HepG2 (cell line): ENCODE measurements at regions not wholly inside any gene's neighbourhood (a gene's known extent, or its start where the extent isn't known, plus 50 kb on each side); places are given as distances from the start of the nearest gene placed in this dataset.

Experiments
- ATAC-seq: fragments of 200-7000 bp; cut with Tn5 transposase; 3 replicates; pipeline ENCODE4 v1.9.1; 2020; ENCODE audit warnings: mild to moderate bottlenecking, moderate library complexity
- BruUV-seq: library from RNA; stranded (reverse); fragments of 400-500 nt; replicated peaks from 2 replicates; lab custom pipeline; 2021; lab: Mats Ljungman, UMichigan
- CTCF ChIA-PET: fragments of 300-600 bp; formaldehyde crosslinking; extraction: SDS; loops from one replicate; lab custom pipeline; 2021; ENCODE audit warnings: low total read pairs, inconsistent platforms, low intra/inter-chr PET ratio; lab: Yijun Ruan, JAX
- POLR2A ChIA-PET: fragments of 350-600 bp; sonication (Branson Sonifier 250); formaldehyde crosslinking; loops from one replicate; lab custom pipeline; 2020; ENCODE audit warnings: antibody characterized with exemption, inconsistent platforms; lab: Yijun Ruan, JAX
- DNase-seq: peaks from one replicate; pipeline ENCODE4 v3.0.0-alpha.2; 2015; ENCODE audit warnings: low spot score
- FAIRE-seq: peaks from 3 replicates; lab custom pipeline; 2011; peaks lifted over from hg19 to GRCh38; lab: Jason Lieb, UNC
- H2AFZ ChIP-seq: one replicate; pipeline ENCODE4 v1.6.1; 2011; ENCODE audit warnings: low read length, inconsistent platforms
- H3K27ac ChIP-seq: fragments of 300-600 bp; 3 replicates; pipeline ENCODE4 v1.8.0; 2011; ENCODE audit warnings: mixed run types, mild to moderate bottlenecking, mixed read lengths, low read length, inconsistent platforms; ENCODE audit not compliant: insufficient read depth; ENCODE audit errors: extremely low read length
- H3K27me3 ChIP-seq, 2 experiments: fragments of 200-600 bp in 1 of 2; 2 replicates in 1 of 2; 3 replicates in 1 of 2; pipeline versions ENCODE4 v1.6.0 to v1.8.0; 2011; ENCODE audit warnings: low read length in 2 of 2, mild to moderate bottlenecking in 2 of 2, moderate library complexity in 2 of 2, inconsistent platforms in 1 of 2; ENCODE audit not compliant: insufficient read depth in 2 of 2, control insufficient read depth in 1 of 2
- H3K36me3 ChIP-seq, 2 experiments: fragments of 200-600 bp in 1 of 2; replicated peaks in 1 of 2; 2 replicates in 1 of 2; 3 replicates in 1 of 2; pipeline versions ENCODE4 v1.5.1 to v1.8.0; 2011; ENCODE audit warnings: low read length in 2 of 2, inconsistent platforms in 1 of 2; ENCODE audit not compliant: insufficient read depth in 2 of 2, control insufficient read depth in 1 of 2
- H3K4me1 ChIP-seq: 2 replicates; pipeline ENCODE4 v1.5.1; 2012; ENCODE audit warnings: low read length, inconsistent platforms; ENCODE audit not compliant: insufficient read depth
- H3K4me2 ChIP-seq: 2 replicates; pipeline ENCODE4 v1.6.0; 2011; ENCODE audit warnings: low read depth, low read length, inconsistent platforms
- H3K4me3 ChIP-seq, 3 experiments: fragments of 200-600 bp in 1 of 3; sonication (generic), shearing (Covaris generic) in 1 of 3; replicated peaks in 1 of 3; 2 replicates each; pipeline ENCODE4 v1.5.1; 2011 to 2016; ENCODE audit warnings: low read length in 3 of 3, inconsistent platforms in 2 of 3, low read depth in 2 of 3, mild to moderate bottlenecking in 2 of 3, control low read depth in 1 of 3, mixed read lengths in 1 of 3; ENCODE audit not compliant: insufficient read depth in 1 of 3
- H3K79me2 ChIP-seq: one replicate; pipeline ENCODE4 v1.6.1; 2011; ENCODE audit warnings: low read length, inconsistent platforms; ENCODE audit not compliant: insufficient read depth
- H3K9ac ChIP-seq: 2 replicates; pipeline ENCODE4 v1.6.0; 2011; ENCODE audit warnings: mild to moderate bottlenecking, low read depth, low read length, inconsistent platforms; ENCODE audit not compliant: insufficient read depth
- H3K9me3 ChIP-seq: 2 replicates; pipeline ENCODE4 v1.5.1; 2012; ENCODE audit warnings: mild to moderate bottlenecking, low read length
- H4K20me1 ChIP-seq: 2 replicates; pipeline ENCODE4 v1.6.0; 2011; ENCODE audit warnings: inconsistent platforms, mild to moderate bottlenecking, low read length, moderate library complexity; ENCODE audit not compliant: insufficient read depth
- CEBPB ChIP-seq: IDR thresholded peaks from 2 replicates; pipeline ENCODE4 v1.6.1; 2011; ENCODE audit warnings: low read depth, low read length, improper control_type of control experiment, borderline replicate concordance
- KMT2B ChIP-seq: IDR thresholded peaks from 2 replicates; pipeline ENCODE4 v1.6.1; 2016; ENCODE audit warnings: missing genetic modification reagents, missing compliant biosample characterization
- RAD51 ChIP-seq: fragments of 450-650 bp; IDR thresholded peaks from 2 replicates; pipeline ENCODE4 v1.6.1; 2016; ENCODE audit warnings: borderline replicate concordance
- SP5 ChIP-seq: IDR thresholded peaks from 2 replicates; pipeline ENCODE4 v1.6.1; 2016; ENCODE audit warnings: low read depth, borderline replicate concordance
- WGBS: methylation state at CpG from one replicate; pipeline ENCODE4 v1.1.6; 2017; ENCODE audit warnings: low lambda C conversion rate; 5-methylcytosine and 5-hydroxymethylcytosine counted together
- in situ Hi-C: cut with HindIII; loops from 2 replicates; pipeline ENCODE4 v1.10.0; 2017; ENCODE audit warnings: low pct_unique_long_range_greater_than_20kb; ENCODE audit not compliant: extremely low pct_ligation_motif_present
- intact Hi-C: fragments of 100-400 bp; cut with micrococcal nuclease; formaldehyde crosslinking; loops from one replicate; pipeline ENCODE4 v1.10.0; 2022; ENCODE audit not compliant: unreplicated experiment
- TF ChIP-seq, protein P1 (sequence below): sonication (generic); formaldehyde crosslinking; IDR thresholded peaks from 2 replicates; pipeline ENCODE4 v1.4.0; 2020; ENCODE audit warnings: missing genetic modification reagents
- TF ChIP-seq, protein P2 (sequence below): sonication (generic); formaldehyde crosslinking; IDR thresholded peaks from 2 replicates; pipeline ENCODE4 v1.9.0; 2021; ENCODE audit warnings: missing genetic modification reagents, mild to moderate bottlenecking, borderline replicate concordance

GRCh38 chr14:84533181-84533725, 996.7 kb upstream of the FLRT2 start (continued):
- TF ChIP-seq, protein P1, sequence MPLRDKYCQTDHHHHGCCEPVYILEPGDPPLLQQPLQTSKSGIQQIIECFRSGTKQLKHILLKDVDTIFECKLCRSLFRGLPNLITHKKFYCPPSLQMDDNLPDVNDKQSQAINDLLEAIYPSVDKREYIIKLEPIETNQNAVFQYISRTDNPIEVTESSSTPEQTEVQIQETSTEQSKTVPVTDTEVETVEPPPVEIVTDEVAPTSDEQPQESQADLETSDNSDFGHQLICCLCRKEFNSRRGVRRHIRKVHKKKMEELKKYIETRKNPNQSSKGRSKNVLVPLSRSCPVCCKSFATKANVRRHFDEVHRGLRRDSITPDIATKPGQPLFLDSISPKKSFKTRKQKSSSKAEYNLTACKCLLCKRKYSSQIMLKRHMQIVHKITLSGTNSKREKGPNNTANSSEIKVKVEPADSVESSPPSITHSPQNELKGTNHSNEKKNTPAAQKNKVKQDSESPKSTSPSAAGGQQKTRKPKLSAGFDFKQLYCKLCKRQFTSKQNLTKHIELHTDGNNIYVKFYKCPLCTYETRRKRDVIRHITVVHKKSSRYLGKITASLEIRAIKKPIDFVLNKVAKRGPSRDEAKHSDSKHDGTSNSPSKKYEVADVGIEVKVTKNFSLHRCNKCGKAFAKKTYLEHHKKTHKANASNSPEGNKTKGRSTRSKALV (CRISPR knock-in tag), result no peak
- no peak for TF ChIP-seq SP5

DNA sequence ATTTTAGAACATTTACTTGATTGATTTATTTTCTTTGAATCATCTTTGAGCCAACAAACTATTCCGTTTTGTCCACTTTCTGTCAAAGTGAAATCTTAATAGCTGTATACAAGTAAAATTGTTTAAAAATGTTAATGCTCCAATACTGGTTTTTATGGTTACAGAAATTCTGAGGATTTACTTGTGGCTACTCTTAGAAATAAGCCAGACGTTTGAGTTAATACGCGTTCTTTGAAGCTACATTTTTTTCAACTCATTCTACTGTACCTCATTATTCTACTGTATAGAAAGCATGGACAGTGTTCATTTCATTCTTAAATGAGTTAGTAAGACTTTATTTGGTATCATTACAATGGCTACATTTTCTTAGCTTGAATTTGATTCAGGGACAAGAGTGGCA, 996.2 kb upstream of the FLRT2 start:
- 47% methylated on average over 4 of the region's 4 CpGs for WGBS
- Histone ChIP-seq H3K27ac (no peak overlapping the region), H3K4me3 (no peak overlapping the region), H3K36me3 (no peaks in the 10 kb centered on the region), H3K4me1 (no peaks in the 10 kb centered on the region), H3K9me3 (peaks cover 72% of the 10 kb centered on the region), H2AFZ (no peak overlapping the region)
- DNase-seq, result no peak
- in situ Hi-C loops, result no loop called here
- CTCF ChIA-PET, result no interaction called here
- POLR2A ChIA-PET, result no interaction called here
- TF ChIP-seq, protein P2, sequence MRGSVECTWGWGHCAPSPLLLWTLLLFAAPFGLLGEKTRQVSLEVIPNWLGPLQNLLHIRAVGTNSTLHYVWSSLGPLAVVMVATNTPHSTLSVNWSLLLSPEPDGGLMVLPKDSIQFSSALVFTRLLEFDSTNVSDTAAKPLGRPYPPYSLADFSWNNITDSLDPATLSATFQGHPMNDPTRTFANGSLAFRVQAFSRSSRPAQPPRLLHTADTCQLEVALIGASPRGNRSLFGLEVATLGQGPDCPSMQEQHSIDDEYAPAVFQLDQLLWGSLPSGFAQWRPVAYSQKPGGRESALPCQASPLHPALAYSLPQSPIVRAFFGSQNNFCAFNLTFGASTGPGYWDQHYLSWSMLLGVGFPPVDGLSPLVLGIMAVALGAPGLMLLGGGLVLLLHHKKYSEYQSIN, result no peak
- TF ChIP-seq RAD51, result no peak
- TF ChIP-seq, all 625 proteins: peak for 0
- no TSS peak for BruUV-seq
- H3K79me2 ChIP-seq, result no peaks in the 10 kb centered on the region
- no peaks in the 10 kb centered on the region for H4K20me1 ChIP-seq
- intact Hi-C loops, result no loop called here
- H3K27me3 ChIP-seq, result no peaks in the 10 kb centered on the region
- no peak overlapping the region for H3K9ac ChIP-seq
- ATAC-seq (no peak), FAIRE-seq (no peak)
- H3K4me2 ChIP-seq, result no peak overlapping the region

DNA sequence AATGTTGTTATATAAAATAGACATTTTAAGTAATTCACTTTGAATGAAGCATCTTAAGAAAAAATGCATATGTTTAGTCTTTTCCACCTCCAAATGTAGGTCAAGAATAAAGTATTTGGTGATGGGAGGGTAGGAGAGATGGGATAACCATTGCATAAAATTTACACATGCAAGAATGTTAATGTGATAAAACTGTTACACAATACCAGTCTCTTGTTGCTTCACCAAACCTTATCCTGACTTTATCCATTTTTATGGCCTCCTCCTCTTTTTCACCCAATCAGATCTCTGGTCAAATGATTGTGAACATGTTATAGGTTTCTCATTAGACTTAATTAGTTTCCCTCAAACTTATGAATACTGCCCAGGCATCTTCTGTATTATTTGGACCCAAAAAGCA, 994.5 kb upstream of the FLRT2 start:
- Histone ChIP-seq H3K36me3 (no peaks in the 10 kb centered on the region), H3K4me1 (no peaks in the 10 kb centered on the region), H4K20me1 (no peaks in the 10 kb centered on the region), H2AFZ (no peak overlapping the region), H3K27me3 (no peaks in the 10 kb centered on the region), H3K9ac (no peak overlapping the region), H3K9me3 (peaks cover 64% of the 10 kb centered on the region), H3K4me3 (no peak overlapping the region), H3K4me2 (no peak overlapping the region), H3K79me2 (no peaks in the 10 kb centered on the region), H3K27ac (no peak overlapping the region)
- no TSS peak for BruUV-seq
- no peak for FAIRE-seq
- ChIA-PET POLR2A (no interaction called here), CTCF (no interaction called here)
- no peak for DNase-seq
- TF ChIP-seq KMT2B, result no peak
- peak; percentile 76 for TF ChIP-seq CEBPB
- no peak for ATAC-seq
- intact Hi-C loops, result no loop called here
- in situ Hi-C loops, result no loop called here
